Right cardiac atrium (tissue), 5 donors: ENCODE measurements at regions not wholly inside any gene's neighbourhood (a gene's known extent, or its start where the extent isn't known, plus 50 kb on each side); places are given as distances from the start of the nearest gene placed in this dataset.
"Not testable (repeated sequence)": the region's sequence is repeated elsewhere in the genome, so short reads cannot be mapped to it uniquely, and the experiment has no call there.

ENCODE experiments used
- ATAC-seq, 2 donors: fragments of 200-7000 bp; cut with Tn5 transposase; one replicate each; pipeline versions ENCODE4 v1.8.0 to v1.9.1; 2020; ENCODE audit warnings: moderate library complexity in 2 of 2, mild to moderate bottlenecking in 1 of 2
- DNase-seq, 3 donors: peaks; one replicate each; pipeline ENCODE4 v3.0.0-alpha.2; 2020
- H3K27ac ChIP-seq: one replicate; pipeline ENCODE4 v1.5.1; 2013; ENCODE audit warnings: mild to moderate bottlenecking, low read length, control low read depth, moderate library complexity
- H3K27me3 ChIP-seq: one replicate; pipeline ENCODE4 v1.6.1; 2013; ENCODE audit not compliant: control insufficient read depth, insufficient read depth
- H3K4me1 ChIP-seq: one replicate; pipeline ENCODE4 v1.6.1; 2013; ENCODE audit warnings: low read length; ENCODE audit not compliant: control insufficient read depth, insufficient read depth
- H3K4me3 ChIP-seq: one replicate; pipeline ENCODE4 v1.5.1; 2013; ENCODE audit warnings: low read length, control low read depth
- H3K9me3 ChIP-seq: one replicate; pipeline ENCODE4 v1.6.1; 2013; ENCODE audit warnings: low read length; ENCODE audit not compliant: control insufficient read depth
- WGBS: extraction: QIAGEN DNeasy Blood & Tissue Kit; methylation state at CpG from one replicate; pipeline ENCODE4 v1.1.7; 2013; 5-methylcytosine and 5-hydroxymethylcytosine counted together
- intact Hi-C, 4 donors: fragments of 100-400 bp; cut with DNase I; formaldehyde crosslinking; loops; one replicate each; pipeline versions ENCODE4 v1.11.0 to v1.14.0; 2022 to 2023
- donor health status: healthy with polysubstance abuse.
- donor health status: DM: no; HTN: yes; CAD: no.
- donor health status: DM: no; HTN: no; CAD: no.
- donor health status: DM: no; HTN: yes; CAD: no; lungs with severe emphysema.
- donor health status: DM: yes; HTN: yes; CAD: no.

- H3K4me3 ChIP-seq, intact Hi-C loops, H3K27me3 ChIP-seq, H3K4me1 ChIP-seq, DNase-seq, H3K27ac ChIP-seq, ATAC-seq, H3K9me3 ChIP-seq: not testable (repeated sequence)
- WGBS: 3% methylated on average over 5 of the region's 6 CpGs
Measured at GRCh38 chr9:61953108-61953507, 763.3 kb downstream of the SPATA31A7 start.

GRCh38 chr9:61971635-61972034, 781.8 kb downstream of the SPATA31A7 start:
- H3K4me1 ChIP-seq, H3K4me3 ChIP-seq, H3K9me3 ChIP-seq, H3K27me3 ChIP-seq, H3K27ac ChIP-seq, intact Hi-C loops, ATAC-seq, DNase-seq: not testable (repeated sequence)
- WGBS: 56% methylated on average over 7 of the region's 9 CpGs

DNA sequence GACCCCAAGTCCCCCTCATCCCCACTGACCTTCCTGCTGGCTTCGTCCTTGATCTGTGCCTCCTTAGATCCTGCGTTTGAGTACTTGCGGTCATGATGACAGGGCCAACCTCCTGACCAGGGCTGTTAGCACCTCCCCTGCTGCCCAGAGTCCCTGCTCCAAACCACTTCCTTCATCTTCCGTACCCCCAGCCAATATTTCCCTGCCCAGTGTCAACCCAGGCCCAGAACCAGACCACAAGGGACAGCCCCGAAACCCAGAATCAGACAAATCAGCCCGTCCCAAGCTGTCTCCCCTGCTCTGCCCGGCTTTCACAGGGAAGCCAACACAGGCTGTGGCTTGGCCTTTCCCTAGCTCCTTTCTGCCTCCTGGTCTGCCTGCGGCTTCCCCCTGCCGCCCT, 784.7 kb downstream of the SPATA31A7 start:
- intact Hi-C loops, H3K4me1 ChIP-seq, H3K9me3 ChIP-seq, H3K27me3 ChIP-seq, H3K27ac ChIP-seq, H3K4me3 ChIP-seq, DNase-seq, ATAC-seq: not testable (repeated sequence)
- 82% methylated on average over 4 of the region's 9 CpGs for WGBS

DNA sequence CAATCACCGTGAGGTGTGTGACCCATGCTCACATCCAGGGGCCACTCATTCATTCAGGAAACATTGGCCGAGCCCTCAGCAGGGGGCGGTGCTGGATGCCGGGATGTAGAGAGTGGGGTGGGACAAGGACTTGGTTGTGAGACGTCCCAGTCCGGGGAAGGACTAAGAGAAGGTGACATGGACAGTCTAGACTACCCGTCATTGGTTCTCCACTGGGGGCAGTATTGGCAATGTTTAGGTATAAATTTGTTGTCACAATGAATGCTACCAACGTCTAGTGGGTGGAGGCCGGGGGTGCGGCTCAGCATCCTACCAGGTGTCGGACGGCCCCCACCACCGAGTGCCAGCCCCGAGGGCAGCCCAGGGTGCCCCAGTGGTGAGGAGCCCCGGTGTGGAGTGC, 786.5 kb downstream of the SPATA31A7 start:
- intact Hi-C loops, H3K9me3 ChIP-seq, ATAC-seq, H3K4me3 ChIP-seq, DNase-seq, H3K27ac ChIP-seq, H3K27me3 ChIP-seq, H3K4me1 ChIP-seq: not testable (repeated sequence)
- 76% methylated on average over 6 of the region's 15 CpGs for WGBS

DNA sequence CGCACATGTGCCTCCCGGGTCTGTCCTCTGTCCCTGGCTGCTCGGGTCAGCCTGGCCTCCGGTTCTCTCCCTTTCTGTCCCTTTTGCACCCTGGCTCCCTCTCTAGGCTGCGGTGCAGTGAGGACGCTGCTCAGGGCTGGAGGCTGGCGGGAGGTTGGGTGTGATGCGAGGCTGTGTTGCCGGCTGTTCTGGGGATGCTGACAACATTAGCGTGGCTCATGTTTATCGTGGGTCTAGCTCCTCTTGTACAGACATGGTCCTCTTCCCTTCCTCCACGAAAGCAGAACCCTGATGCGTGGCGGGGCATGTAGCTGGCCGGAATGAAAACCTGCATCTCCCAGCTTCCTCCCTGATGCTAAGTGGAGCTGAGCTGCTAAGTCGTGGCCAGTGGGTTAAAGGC, 792.9 kb downstream of the SPATA31A7 start:
- H3K27ac ChIP-seq, H3K4me1 ChIP-seq, H3K4me3 ChIP-seq, intact Hi-C loops, H3K27me3 ChIP-seq, ATAC-seq, H3K9me3 ChIP-seq: not testable (repeated sequence)
- WGBS: 87% methylated on average over 15 of the region's 16 CpGs
- peak in 1 of 3 donors; percentile 10 for DNase-seq

- H3K4me3 ChIP-seq, H3K9me3 ChIP-seq, H3K27ac ChIP-seq, intact Hi-C loops, H3K27me3 ChIP-seq, DNase-seq, H3K4me1 ChIP-seq, ATAC-seq: not testable (repeated sequence)
- WGBS: 31% methylated on average over 1 of the region's 8 CpGs
Measured at GRCh38 chr9:61983441-61983840, 793.6 kb downstream of the SPATA31A7 start.

- H3K9me3 ChIP-seq, H3K4me3 ChIP-seq, ATAC-seq, intact Hi-C loops, H3K27ac ChIP-seq, H3K4me1 ChIP-seq, H3K27me3 ChIP-seq: not testable (repeated sequence)
- 76% methylated on average over 9 of the region's 9 CpGs for WGBS
- DNase-seq: peak in 2 of 3 donors; percentile 22 to 28
Measured at GRCh38 chr9:61983954-61984353, 794.1 kb downstream of the SPATA31A7 start.

DNA sequence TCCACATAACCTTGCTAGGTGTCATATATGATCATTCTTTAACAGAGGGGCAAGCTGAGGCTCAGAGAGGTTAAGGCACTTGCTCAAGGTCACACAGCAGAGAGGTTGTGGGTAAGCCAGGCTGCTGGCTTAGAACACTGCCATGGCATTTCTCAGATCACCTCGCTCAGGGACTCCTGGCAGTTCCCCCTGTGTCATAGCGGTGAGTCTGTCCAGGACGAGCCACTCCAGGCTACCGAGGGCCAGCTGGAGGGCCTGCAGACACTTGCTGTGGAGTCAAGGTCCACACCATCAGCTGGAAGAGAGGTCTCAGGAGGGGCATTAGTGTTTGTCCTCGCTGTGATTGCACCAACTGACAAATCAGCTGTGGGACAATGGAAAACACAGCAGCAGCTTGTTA, 794.7 kb downstream of the SPATA31A7 start:
- 73% methylated on average over 5 of the region's 5 CpGs for WGBS
- ATAC-seq, H3K4me1 ChIP-seq, intact Hi-C loops, H3K9me3 ChIP-seq, H3K27ac ChIP-seq, H3K4me3 ChIP-seq, H3K27me3 ChIP-seq: not testable (repeated sequence)
- DNase-seq: peak in 1 of 3 donors; percentile 20

DNA sequence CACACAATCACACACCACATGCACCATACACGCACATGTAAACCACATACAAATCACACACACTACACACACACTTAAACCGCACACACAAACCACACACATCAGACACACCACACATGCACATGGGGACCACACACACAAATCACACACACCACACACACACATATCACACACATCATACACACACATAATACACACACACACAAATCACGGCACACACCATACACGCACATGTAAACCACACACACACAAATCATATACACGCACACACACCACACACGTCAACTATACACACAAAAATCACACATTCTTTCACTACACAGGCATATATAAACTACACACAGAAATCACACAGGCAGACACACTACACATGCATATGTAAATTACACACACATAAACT, 802.3 kb downstream of the SPATA31A7 start:
- 94% methylated on average over 5 of the region's 6 CpGs for WGBS
- not testable (repeated sequence) for H3K9me3 ChIP-seq, DNase-seq

DNA sequence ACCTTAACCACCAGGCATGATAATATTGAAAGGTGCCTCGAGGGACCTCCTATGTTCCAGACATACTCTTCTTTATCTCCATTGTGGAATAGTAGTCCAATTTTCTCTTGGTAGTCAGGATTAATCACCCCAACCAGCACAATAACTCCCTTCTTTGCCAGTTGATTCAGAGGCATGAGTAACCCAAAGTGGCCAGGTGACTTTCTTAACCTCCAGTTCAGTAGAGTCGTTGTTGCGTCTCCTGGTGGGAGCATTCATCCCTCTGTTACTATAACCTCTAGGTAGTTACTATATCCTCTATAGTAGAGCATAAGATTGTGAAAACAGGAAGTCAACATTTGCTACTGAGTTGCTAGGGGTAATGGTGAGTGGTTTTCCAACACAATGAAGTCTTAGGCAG, 842.6 kb downstream of the SPATA31A7 start:
- H3K4me1 ChIP-seq, H3K9me3 ChIP-seq, intact Hi-C loops, H3K4me3 ChIP-seq, DNase-seq, ATAC-seq, H3K27ac ChIP-seq, H3K27me3 ChIP-seq: not testable (repeated sequence)
- no CpG with 5 or more reads among the region's 3 CpGs for WGBS

More for the DNA sequence above, 802.3 kb downstream of the SPATA31A7 start:
- ATAC-seq, intact Hi-C loops, H3K27ac ChIP-seq, H3K4me1 ChIP-seq, H3K27me3 ChIP-seq, H3K4me3 ChIP-seq: not testable (repeated sequence)

GRCh38 chr9:62038260-62038659, 848.4 kb downstream of the SPATA31A7 start:
- intact Hi-C loops, H3K27me3 ChIP-seq, ATAC-seq, H3K27ac ChIP-seq, DNase-seq, H3K9me3 ChIP-seq, H3K4me1 ChIP-seq, H3K4me3 ChIP-seq: not testable (repeated sequence)
- WGBS: no CpG with 5 or more reads among the region's 7 CpGs

DNA sequence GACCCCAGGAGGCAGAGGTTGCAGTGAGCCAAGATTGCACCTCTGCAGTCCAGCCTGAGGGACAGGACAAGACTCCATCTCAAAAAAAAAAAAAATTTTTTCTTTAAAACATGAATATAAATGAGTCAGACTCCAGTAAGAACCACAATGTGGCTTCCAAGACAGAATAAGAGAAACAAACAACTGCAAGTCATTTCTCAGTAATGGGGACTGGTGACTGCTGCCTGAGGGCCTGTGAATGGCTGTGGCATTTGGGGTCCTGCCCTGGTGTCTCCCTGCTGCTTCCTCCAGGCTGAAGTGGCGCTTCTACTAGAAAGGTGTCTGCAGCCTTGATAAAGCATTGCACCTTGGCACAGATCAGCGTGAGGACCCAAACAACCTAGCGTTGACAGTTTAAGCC, 868.3 kb downstream of the SPATA31A7 start:
- H3K4me3 ChIP-seq, intact Hi-C loops, H3K4me1 ChIP-seq, H3K27ac ChIP-seq, H3K9me3 ChIP-seq, H3K27me3 ChIP-seq, DNase-seq, ATAC-seq: not testable (repeated sequence)
- no CpG with 5 or more reads among the region's 3 CpGs for WGBS
